ENCODE measurements at regions not wholly inside any gene's neighbourhood (a gene's known extent, or its start where the extent isn't known, plus 50 kb on each side); places are given as distances from the start of the nearest gene placed in this dataset.

- no peak for DNase-seq
These were observed 394.6 kb upstream of the FGF13 start for GRCh38 chrX:139106069-139106468.

GRCh38 chrX:139094671-139095592 is 383.4 kb upstream of the FGF13 start:
- DNase-seq: peak; percentile 21

- DNase-seq: no peak
These were observed 381.7 kb upstream of the FGF13 start for GRCh38 chrX:139093201-139093600.

- DNase-seq: no peak
These were observed 380.4 kb upstream of the FGF13 start for GRCh38 chrX:139091878-139092277.

GRCh38 chrX:139091066-139091465 is 379.5 kb upstream of the FGF13 start:
- no peak for DNase-seq

GRCh38 chrX:139086246-139086645 is 374.7 kb upstream of the FGF13 start:
- no peak for DNase-seq

GRCh38 chrX:139085404-139085803 is 373.9 kb upstream of the FGF13 start:
- DNase-seq: no peak

GRCh38 chrX:139083191-139083590 is 371.7 kb upstream of the FGF13 start:
- DNase-seq: no peak

GRCh38 chrX:139081965-139082364 is 370.4 kb upstream of the FGF13 start:
- no peak for DNase-seq

- no peak for DNase-seq
These were observed 368.3 kb upstream of the FGF13 start for GRCh38 chrX:139079789-139080188.

- DNase-seq: no peak
These were observed 367.3 kb upstream of the FGF13 start for GRCh38 chrX:139078761-139079280.

GRCh38 chrX:139078342-139078741 is 366.8 kb upstream of the FGF13 start:
- no peak for DNase-seq

- DNase-seq: peak; percentile 19
These were observed 366.0 kb upstream of the FGF13 start for GRCh38 chrX:139077281-139078250.

- no peak for DNase-seq
These were observed 351.8 kb upstream of the FGF13 start for GRCh38 chrX:139063364-139063763.

- peak; percentile 21 for DNase-seq
These were observed 347.4 kb upstream of the FGF13 start for GRCh38 chrX:139058831-139059495.

- no peak for DNase-seq
These were observed 340.9 kb upstream of the FGF13 start for GRCh38 chrX:139052461-139052860.

GRCh38 chrX:139049465-139049864 is 337.9 kb upstream of the FGF13 start:
- DNase-seq: no peak

GRCh38 chrX:139044680-139045079 is 333.2 kb upstream of the FGF13 start:
- no peak for DNase-seq

GRCh38 chrX:139039041-139039440 is 327.5 kb upstream of the FGF13 start:
- no peak for DNase-seq

- DNase-seq: no peak
These were observed 315.3 kb upstream of the FGF13 start for GRCh38 chrX:139026811-139027210.

- no peak for DNase-seq
These were observed 314.9 kb upstream of the FGF13 start for GRCh38 chrX:139026406-139026805.

GRCh38 chrX:139025816-139026215 is 314.3 kb upstream of the FGF13 start:
- DNase-seq: peak; percentile 50

- no peak for DNase-seq
These were observed 312.0 kb upstream of the FGF13 start for GRCh38 chrX:139023531-139023930.
